Activated CD4-positive, alpha-beta T cell treated with anti-CD3 and anti-CD28 coated beads, Interleukin-2, Interleukin-4, amounts not matched to agents 100 ng/mL and 50 ng/mL, durations not matched to agents 16 hours and 8 hours (primary cell): ENCODE measurements at regions not wholly inside any gene's neighbourhood (a gene's known extent, or its start where the extent isn't known, plus 50 kb on each side); places are given as distances from the start of the nearest gene placed in this dataset.

Experiments used
- DNase-seq: peaks from one replicate; pipeline ENCODE4 v3.0.0-alpha.2; 2020; ENCODE audit warnings: low spot score

DNA sequence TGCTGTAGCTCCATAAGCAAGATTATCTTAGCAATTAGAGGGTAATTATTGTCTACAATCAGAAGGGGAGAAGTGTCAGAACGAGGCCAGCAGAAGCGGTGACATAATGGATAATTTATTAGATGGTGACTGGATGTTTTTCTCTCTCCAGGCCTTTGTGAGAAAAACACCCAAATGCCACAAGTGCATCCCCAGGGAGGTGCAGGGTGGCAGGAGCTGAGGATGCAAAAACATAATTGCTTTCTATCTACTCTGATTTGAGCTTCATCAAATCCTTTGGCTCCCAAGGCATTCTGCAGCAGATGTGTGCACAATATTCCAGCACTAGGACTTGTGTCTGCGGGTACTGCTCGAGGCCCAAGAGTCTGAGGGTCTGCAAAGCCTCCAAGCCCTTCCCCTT is 220.1 kb upstream of the SERP2 start:
- no peak for DNase-seq

DNA sequence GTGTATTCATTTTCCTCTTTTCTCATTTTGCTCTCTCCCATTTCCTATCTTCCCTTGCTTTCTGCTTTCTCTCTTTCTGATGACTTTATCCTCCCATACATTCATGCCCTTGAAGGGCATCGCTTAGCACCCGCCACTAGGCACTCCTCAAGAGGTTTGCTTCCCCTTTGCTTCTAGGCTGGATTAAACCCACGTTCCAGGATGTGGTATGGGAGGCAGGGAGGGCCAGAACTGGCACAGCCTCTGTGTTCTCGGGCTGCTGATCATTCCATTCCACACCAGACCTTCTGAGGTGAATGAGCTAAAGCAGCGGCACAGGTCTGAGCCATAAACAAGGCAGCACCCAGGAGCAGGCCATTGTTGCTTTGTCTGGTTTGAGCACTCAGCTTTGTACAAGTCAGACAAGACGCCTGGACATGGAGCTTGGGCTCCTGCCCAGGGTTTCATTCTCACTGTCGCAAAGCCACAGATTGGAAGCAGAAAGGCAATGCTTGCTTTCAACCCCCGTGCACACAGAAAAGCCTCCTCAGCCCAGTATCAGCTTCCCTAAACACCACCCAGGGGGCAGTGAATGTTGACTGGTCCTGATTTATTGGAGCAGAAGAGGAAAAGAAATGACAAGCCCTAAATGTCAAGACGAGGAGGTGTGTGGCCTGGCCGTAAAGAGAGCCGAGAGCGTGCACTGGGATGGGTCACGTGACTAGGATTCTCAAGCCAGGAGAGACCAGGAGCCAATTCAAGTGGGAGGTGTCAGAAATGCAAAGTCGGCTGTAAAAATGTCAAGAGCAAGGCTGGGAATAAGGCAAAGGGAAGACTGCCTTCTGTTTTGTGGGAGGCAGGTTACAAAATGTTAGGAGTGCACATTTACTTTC is 218.0 kb upstream of the SERP2 start:
- DNase-seq, result no peak

DNA sequence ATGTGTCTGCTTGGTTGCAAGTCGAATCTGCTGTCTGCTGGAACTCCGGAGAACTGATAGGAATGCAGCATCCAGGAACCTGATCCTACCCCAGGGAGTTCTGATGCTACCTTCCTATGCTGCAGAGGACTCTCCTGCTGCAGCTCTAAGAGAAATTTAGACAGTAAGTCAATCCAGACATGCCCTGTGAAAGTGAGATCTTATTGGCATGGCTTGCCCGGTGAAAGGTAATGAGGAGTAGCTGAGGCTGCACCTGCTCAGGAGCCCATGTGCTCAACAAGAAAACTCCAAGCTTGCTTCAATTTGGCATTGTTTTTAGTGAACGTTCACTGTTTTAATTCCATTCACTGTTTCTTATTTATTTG is 217.3 kb upstream of the SERP2 start:
- no peak for DNase-seq

DNA sequence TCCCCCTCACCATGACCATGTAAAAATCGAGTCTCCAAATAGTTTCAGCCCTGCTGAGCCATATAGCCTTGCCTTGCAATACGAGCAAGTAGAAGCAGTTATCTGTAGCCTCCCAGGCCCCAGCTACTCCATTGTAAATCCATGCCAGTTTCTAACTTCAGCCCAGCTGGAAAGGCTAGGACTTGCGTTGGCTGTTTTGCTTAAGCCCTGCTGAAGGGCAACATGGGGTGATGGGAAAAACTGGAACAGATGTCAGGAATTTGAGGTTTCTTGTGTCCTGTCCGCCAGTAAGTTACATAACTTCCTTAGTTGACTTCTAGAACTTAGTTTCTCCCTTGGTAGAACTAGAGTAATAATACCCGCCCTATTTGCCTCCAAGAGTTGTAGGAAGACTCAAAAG is 216.0 kb upstream of the SERP2 start:
- no peak for DNase-seq

DNA sequence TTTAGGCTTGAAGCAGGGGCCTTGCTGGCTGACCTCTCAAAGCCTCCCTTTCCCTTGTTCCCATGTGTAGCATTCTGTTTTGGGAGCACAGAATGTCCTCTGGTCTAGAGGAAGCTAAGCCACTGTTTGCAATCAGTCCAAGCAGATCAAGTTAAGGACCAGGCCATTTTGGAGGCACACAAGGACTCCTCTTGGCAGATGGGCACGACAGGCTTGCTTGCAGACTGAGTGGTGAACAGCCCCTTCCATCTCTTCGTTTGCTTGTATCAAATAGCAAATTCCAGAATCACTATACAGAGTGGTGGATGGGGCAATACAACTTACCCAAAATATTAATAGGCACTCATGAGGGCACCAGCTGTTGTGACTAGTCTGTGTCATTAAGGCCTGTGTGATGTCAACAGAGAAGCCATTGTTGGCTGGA is 215.5 kb upstream of the SERP2 start:
- DNase-seq, result no peak

DNA sequence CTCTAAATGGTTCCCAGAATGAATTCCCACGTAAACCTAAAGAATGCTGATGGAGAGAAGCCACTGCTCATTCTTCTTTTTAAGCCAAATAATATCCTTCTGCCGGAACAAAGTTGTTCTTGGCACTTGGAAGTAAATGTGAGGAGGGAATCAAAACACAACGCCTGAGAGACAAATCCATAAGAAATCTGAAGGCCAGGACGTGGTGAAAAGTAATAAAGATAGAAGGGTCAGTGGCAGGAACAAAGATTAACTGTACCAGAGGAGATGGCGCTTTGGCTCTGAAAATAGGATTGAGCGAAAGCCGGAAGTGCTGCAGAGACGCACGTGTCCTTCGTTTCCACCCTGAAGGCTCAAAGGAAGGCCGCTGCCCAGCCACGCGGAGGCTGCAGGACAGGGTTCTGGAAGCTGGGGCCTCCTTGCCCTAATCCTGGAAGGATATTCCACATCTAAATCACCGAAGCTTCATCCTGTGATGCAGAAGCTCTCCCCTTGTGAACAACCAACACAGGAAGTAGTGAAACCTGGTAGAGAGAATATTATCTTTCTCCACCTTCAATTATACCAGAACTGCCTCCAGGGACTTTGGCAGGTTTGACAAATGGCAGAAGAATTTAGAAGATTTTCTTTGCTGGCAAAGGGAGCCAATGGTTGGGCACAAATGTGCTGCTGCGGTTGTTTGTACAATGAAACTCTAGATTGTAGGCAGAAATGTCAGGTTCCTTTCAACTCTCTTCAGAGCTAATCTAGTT is 214.6 kb upstream of the SERP2 start:
- DNase-seq, result no peak

DNA sequence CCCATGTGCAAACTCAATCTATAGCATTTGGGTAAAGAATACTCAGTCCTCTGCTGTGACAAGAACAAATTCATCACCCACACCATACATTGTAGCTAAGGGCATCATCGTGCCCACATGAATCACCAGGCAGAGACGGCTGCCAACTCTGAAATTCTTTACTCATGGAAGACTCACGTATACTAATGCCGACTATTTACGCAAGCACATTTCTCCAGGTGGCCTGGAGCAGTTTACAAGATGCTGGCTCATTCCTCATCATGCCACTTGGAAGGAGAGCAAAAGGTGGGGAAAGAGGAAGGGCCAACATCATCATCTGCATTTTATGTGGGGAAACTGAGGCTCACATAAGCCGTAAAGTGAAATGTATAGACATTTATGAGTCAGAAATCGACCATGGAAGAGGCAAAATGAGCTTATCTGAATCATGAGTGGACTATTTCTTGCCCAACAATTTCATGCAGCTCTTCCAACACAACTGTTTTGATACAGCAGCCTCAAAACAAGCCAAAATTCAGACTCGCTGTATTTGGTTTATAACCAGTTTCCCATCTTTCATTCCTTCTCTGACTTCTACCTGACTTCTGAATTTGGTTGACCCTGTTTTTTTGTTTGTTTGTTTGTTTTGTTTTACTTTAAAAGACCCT is 213.9 kb upstream of the SERP2 start:
- no peak for DNase-seq

DNA sequence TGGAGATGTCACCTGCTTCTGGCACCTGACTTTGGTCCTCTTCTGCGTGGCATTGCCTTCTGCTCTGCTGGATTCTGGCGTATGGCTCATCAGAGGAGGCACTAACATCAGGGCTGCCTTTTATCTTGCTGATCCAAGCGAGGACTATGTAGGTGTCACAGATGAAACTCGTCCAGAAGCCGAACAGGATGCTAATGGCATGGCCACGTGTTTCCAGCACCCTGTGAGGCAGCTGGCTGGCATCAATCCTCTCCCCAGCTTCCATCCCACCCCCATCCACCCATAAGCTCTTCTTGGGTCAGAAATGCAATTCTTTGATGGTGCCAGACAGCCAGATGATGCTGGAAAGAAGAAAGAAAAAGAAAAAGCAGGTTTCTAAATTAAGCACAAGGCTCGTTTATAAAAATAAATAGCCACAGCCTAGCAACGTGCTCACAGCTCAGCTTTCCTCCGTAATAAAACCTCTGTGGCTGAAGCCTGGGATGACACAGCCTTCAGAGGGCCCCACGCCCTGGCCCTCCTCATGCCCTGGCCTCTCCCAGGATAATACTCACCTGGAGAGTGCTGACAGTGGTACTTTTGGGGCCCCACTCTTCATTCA is 212.9 kb upstream of the SERP2 start:
- DNase-seq, result no peak

DNA sequence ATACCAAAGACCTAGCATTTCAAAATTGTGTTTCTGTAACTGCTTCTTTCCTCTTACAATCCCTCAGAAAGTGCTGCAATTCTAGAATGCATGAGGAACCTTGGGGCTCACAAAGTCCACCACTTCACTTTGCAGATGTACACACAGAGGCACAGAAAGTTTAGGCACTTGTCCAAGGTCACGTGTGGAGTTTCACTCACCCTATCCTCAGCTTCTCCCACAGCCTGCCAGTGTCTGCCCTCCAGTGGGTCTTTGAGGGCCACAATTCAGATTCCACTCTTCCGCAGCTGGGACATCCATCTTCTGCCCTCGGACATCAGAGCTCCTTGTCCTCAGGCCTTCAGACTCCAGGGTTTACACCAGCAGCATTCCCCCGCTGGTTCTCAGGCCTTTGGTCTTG is 210.5 kb upstream of the SERP2 start:
- DNase-seq, result no peak

DNA sequence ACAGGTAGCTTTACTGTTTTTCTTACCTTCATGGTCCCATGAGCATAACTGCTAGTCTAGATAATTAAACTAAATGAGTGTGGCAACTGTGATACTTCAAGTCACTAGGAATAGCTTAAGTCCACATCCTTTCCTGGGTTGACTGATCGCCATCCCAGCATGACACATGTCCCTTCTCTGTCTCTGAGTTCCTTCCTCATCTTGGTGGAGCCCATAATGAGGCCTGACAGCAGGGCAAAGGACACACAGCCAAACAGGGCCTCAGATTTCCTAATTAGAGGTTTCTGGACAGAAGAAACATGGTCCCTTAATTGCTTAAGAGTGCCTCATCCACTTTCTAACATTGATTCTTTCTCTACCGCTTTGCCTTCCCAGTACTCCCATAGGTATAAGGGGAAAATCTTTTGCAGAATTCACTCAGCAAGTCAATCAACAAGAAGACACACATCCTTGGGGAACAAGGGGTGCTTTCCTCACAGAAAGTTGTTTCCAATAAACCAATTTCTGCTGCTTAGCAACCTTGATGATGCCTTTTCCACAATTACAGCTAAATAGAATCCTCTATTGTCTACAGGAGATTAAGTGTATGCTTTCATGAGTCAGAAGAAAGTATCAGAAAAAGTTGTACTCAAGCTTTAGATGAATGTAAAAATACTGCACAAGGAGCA is 208.3 kb upstream of the SERP2 start:
- no peak for DNase-seq

DNA sequence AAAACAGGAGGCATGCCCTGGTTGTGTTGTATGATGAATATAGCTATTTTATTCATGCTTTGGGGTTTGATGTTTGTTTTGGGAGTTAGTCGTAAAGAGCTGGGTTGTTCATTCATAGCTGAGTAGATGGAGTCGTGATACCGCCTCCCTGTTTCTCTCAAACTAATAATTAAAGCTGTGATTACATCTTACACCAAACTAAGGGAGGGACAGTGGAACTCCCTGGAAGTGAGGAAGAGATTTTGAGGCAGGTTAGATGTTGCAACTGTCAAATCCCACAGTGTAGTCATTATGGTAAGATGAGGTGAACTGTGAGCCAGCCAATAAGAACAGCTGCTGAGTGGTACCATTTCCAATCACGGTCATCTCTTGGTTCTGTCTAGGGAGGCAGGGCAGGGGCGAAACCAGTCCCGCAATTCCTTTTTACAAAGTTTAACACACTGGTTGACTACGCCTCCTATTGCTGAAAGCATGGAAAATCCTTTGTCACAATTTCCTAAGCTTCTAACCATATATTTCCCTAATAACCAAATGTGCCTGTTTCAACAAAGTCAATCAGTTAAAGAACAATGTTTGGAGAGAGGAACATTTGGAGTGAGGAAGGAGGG is 207.6 kb upstream of the SERP2 start:
- DNase-seq, result no peak

DNA sequence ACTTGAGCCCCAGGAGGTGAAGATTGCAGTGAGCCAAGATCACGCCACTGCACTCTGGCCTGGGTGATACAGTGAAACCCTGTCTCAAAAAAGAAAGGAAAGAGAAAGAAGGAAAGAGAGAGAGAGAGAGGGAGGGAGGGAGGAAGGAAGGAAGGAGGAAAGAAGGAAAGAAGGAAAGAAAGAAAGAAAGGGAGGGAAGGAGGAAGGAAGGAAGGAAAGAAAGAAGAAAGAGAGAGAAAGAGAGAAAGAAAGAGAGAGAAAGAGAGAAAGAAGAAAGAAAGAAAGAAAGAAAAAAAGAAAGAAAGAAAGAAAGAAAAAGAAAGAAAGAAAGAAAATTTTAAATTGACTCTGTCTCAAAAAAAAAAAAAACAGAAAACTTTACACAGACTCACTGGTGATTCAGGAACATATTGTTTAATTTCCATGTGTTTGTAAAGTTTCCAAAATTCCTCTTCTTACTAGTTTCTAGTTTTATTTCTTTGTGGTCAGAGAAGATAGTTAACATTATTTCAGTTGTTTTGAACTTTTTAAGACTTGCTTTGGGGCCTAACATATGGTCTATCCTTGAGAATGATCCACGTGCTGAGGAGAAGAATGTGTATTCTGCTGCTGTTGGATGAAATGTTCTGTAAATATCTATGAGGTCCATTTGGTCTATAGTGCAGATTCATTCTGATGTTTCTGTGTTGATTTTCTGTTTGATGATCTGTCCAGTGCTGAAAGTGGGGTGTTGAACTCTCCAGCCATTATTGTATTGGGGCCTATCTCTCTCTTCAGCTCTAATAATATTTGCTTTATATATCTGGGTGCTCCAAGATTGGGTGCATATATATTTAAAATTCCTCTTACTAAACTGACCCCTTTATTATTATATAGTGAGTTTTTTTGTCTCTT is 204.4 kb upstream of the SERP2 start:
- DNase-seq, result no peak

DNA sequence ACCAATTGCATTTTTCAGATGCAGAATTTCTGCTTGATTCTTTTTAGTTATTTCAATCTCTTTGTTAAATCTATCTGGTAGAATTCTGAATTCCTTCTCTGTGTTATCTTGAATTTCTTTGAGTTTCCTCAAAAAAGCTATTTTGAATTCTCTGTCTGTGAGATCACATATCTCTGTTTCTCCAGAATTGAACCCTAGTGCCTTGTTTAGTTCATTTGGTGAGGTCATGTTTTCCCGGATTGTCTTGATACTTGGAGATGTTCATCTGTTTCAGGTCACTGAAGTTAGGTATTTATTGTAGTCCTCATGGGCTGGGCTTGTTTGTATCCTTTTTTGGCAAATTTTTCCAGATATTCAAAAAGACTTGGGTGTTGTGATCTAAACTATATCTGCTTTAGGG is 202.9 kb upstream of the SERP2 start:
- DNase-seq, result no peak

DNA sequence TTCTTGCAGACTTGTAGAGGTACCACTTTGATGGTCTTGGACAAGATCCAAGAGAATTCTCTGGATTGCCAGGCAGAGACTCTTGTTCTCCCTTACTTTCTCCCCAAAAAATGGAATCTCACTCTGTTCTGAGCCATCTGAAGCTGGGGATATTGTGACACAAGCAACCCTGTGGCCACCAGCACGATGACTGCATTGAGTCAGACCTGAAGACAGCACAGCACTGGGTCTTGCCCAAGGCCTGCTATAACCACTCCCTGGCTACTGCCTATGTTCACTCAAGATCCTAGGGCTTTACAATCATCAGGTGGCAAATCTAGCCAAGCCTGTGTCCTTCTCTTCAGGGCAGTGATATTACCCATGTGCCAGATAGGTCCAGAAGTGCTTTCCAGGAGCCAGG is 202.5 kb upstream of the SERP2 start:
- DNase-seq, result no peak

DNA sequence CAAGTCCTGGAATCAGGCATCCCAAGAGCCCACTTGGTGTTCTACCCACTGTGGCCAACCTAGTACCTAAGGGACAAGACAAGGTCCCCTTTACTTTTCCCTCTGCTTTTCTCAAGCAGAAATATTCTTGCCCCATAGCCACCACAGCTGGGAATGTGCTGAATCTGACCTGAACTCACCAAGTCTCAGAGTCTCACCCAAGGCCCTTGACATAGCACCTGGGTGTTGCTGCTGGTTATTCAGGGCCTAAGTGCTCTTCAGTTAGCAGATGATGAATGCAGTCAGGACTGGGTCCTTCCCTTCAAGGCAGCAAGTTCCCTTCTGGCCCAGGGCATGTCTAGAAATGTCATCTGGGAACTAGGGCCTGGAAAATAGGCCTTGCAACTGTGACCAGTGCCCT is 201.8 kb upstream of the SERP2 start:
- DNase-seq, result no peak

DNA sequence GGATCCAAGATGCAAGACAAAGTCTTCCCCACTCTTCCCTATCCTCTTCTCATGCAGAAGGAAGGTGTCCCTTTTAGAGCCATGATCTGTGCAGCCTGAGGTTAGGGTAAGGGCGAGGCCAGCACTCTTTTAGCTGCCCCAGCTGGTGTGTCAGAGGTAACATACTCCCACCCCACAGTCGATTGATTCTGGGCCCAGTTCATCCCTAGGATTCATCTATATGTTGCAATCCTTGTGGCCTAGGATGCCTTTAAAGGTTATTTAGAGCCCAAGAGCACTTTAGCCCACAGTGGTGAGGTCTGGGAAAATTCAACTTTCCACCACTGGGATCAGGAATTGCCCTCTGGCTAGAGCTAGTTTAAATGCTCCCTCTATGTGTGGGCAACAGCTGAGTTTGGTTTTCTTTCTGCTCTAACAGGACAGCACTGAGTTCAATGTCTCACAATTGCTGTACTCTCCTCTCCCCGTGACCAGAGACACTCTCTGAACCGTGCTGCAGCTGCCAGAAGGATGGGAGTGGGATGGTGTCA is 201.3 kb upstream of the SERP2 start:
- no peak for DNase-seq

DNA sequence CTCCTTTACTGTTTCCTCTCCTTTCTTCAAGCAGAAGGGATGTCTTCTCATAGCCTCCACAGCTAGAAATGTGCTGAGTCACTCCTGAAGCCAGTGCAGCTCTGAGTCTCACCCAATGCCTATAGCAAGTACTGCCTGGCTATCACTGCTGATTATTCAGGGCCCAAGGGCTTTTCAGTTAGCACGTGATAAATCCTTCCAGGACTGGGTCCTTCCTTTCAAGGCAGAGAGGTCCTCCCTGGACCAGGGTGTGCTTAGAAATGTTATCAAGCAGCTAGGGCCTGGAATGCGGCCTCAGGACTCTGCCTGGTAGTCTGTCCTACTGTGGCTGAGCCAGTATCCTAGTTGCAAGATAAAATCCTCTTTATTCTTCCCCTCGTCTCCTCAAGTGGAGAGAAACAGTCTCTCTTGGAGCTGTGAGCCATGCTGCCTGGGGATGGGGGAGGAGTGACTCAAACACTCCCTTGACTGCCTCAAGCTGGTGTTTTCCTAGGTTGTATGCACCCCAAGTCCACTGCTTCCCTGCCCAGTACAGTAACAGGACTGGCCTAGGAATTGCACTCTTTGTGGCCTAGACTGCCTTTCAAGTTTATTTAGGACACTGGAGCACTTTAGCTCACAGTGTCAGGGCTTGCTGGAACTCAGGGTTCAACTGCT is 198.7 kb upstream of the SERP2 start:
- DNase-seq, result no peak

DNA sequence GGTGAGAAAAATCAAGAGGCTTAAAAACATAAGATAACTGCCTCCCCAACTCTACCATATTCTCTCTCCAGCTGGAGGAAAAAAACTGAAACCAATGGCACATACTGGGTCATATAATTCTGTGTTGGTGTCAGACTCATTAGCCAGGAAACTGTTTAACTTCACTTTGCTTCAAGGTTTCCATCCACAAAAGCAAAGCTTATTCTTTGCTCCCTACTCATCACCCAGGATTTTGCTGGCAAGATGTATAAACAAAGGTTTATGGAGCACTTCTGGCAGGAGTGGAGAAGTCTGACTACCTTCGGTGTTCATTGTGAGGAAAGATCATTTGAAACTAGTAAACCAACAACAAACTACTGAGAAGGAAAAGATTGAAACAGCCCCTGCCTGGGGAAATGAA is 197.5 kb upstream of the SERP2 start:
- DNase-seq, result no peak

DNA sequence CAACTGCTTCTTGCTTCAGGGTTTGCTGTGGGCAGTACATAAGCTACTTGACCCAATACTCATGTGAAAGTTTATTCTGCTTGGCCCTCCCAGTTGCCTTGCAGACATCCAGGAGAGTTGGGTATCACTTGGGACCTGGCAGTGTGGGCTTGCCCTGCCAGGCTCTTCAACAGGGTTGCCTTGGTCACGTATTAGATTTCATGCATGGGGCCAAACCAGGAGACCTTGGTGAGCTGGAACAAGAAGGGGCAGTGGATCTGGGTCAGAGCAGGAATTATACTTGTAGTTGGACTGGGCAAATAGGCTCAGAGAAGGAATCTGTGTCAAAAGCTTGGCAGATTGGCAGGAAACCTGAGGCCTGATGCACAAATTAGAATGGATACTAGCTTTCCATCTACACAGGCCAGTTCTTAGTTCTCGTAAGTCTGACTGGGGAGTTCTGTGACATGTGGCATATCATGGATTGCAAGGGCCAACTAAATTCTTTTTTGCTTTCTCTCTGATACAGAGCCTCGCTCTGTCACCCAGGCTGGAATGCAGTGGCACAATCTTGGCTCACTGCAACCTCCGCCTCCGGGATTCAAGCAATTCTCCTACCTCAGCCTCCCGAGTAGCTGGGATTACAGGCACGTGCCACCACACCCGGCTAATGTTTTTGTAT is 192.6 kb upstream of the SERP2 start:
- no peak for DNase-seq
